ENCODE measurements at regions not wholly inside any gene's neighbourhood (a gene's known extent, or its start where the extent isn't known, plus 50 kb on each side); places are given as distances from the start of the nearest gene placed in this dataset.

DNA sequence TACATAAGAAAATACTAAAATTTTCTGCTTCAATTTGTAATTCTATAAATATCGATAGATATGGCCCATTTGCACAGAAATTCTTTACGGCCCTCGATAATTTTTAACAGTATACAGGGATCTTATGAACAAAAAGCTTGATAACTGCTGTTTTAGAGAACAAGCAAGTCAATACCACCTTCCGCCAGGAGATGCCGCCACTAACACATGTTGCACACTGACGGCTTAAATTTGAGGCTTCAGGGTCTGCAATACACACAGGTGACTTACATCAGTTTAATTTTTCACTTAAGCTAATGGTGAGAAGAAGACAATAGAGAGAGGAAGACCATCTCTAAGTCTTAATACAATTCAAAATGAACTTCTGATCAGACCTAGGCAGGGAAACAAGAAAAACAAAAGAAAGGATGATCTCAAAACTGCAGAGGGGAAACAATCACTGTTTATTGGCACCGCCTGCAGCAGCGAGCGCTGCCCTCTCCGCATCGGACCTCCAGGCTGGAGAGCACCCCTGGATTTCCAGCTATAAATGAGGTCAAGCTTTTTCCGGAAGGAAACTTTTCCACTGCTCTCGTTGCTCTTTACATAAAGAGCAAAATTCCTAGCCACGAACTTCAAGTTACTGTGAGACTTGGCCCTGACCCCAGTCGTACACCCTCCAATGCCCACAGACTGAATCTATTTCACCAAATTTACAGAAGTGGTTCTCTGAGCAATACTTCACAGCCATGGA, 53.9 kb downstream of the OTOR start:
- Histone ChIP-seq H3K27ac (ENCODE audit: low read depth, low read length) (no peak overlapping the region), H3K4me1 (ENCODE audit: control insufficient read depth, insufficient read depth, low read length) (no peaks in the 10 kb centered on the region), H3K9me3 (ENCODE audit: control insufficient read depth, insufficient read depth, low read length) (no peaks in the 10 kb centered on the region), H3K9ac (ENCODE audit: low read depth, low read length) (no peak overlapping the region), H3K27me3 (ENCODE audit: control insufficient read depth, insufficient read depth, low read length) (no peaks in the 10 kb centered on the region), H3K36me3 (ENCODE audit: control insufficient read depth, insufficient read depth, low read length) (no peaks in the 10 kb centered on the region), H3K4me3 (ENCODE audit: low read depth, low read length) (no peak overlapping the region)

DNA sequence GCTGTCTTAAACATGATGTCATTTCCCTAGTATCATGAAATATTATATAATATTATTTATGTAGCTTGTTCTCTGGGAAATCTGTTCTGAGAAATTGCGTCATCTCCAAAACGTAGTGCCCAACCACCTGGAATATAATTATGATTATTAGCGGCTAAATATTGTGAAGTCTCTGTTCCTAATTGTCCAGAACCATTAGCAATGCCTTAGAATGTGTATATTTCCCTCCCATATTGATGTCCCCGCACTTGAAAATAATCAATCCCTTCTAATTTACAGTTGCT, 54.4 kb downstream of the OTOR start:
- Histone ChIP-seq H3K9ac (ENCODE audit: low read depth, low read length) (no peak overlapping the region), H3K4me1 (ENCODE audit: control insufficient read depth, insufficient read depth, low read length) (no peaks in the 10 kb centered on the region), H3K9me3 (ENCODE audit: control insufficient read depth, insufficient read depth, low read length) (no peaks in the 10 kb centered on the region), H3K27ac (ENCODE audit: low read depth, low read length) (no peak overlapping the region), H3K4me3 (ENCODE audit: low read depth, low read length) (no peak overlapping the region), H3K27me3 (ENCODE audit: control insufficient read depth, insufficient read depth, low read length) (no peaks in the 10 kb centered on the region), H3K36me3 (ENCODE audit: control insufficient read depth, insufficient read depth, low read length) (no peaks in the 10 kb centered on the region)

DNA sequence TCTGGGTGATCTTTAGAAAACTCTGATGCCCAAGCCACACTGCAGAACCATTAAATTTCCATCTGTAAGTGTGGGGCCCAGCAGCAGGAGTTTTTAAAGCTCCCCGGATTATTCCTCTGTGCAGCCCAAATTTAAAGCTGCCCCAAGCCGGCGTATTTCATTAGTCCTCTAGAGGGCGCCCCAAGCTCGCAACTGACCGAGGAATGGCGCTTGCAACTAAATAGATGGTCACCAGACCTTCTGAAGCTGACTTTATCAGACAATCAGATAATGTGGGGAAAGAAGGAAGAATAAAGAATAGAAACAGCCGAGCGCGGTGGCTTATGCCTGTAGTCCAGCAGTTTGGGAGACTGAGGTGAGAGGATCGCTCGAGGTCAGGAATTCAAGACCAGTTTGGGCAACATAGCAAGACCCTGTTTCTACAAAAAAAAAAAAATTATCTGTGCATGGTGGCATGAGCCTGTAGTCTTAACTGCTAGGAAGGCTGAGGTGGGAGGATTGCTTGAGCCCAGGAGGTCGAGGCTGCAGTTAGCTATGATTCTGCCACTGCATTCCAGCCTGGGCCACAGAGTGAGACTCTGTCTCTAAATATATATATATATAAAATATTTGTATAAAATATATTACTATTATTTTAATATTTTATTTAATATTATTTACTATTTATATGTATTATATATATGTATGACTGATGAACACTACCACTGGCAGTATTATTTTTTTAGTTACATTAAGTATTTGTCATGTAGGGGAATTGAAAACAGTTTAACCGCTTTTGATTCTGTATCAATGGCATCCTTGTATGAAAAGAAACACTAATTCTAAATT, 56.0 kb downstream of the OTOR start:
- H3K36me3 ChIP-seq (ENCODE audit: control insufficient read depth, insufficient read depth, low read length), result no peaks in the 10 kb centered on the region
- H3K27ac ChIP-seq (ENCODE audit: low read depth, low read length), result no peak overlapping the region
- no peaks in the 10 kb centered on the region for H3K27me3 ChIP-seq (ENCODE audit: control insufficient read depth, insufficient read depth, low read length)
- no peak overlapping the region for H3K9ac ChIP-seq (ENCODE audit: low read depth, low read length)
- H3K9me3 ChIP-seq (ENCODE audit: control insufficient read depth, insufficient read depth, low read length), result no peaks in the 10 kb centered on the region
- no peak overlapping the region for H3K4me3 ChIP-seq (ENCODE audit: low read depth, low read length)
- no peaks in the 10 kb centered on the region for H3K4me1 ChIP-seq (ENCODE audit: control insufficient read depth, insufficient read depth, low read length)

DNA sequence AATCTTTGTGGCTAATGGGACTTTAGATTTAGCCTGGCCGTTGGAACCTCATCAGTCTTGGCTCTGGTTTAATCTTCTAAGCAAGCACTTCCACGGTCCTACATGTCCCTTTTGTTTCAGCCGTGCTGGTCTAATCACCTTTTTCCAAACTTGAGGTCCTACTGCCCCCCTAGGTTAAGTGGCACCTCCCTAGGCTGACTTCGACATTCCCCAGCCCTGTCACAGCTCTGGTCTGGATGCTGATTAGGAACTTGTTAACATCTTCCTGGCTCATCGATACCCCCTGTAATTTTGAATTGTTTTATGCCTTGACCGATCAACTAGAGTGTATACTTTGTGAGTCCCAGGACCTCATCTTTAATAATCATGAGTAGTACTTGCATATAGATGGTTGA, 56.6 kb downstream of the OTOR start:
- H3K4me1 ChIP-seq (ENCODE audit: control insufficient read depth, insufficient read depth, low read length), result no peaks in the 10 kb centered on the region
- no peaks in the 10 kb centered on the region for H3K36me3 ChIP-seq (ENCODE audit: control insufficient read depth, insufficient read depth, low read length)
- H3K27me3 ChIP-seq (ENCODE audit: control insufficient read depth, insufficient read depth, low read length), result no peaks in the 10 kb centered on the region
- H3K9ac ChIP-seq (ENCODE audit: low read depth, low read length), result no peak overlapping the region
- no peak overlapping the region for H3K4me3 ChIP-seq (ENCODE audit: low read depth, low read length)
- H3K27ac ChIP-seq (ENCODE audit: low read depth, low read length), result no peak overlapping the region
- no peaks in the 10 kb centered on the region for H3K9me3 ChIP-seq (ENCODE audit: control insufficient read depth, insufficient read depth, low read length)

DNA sequence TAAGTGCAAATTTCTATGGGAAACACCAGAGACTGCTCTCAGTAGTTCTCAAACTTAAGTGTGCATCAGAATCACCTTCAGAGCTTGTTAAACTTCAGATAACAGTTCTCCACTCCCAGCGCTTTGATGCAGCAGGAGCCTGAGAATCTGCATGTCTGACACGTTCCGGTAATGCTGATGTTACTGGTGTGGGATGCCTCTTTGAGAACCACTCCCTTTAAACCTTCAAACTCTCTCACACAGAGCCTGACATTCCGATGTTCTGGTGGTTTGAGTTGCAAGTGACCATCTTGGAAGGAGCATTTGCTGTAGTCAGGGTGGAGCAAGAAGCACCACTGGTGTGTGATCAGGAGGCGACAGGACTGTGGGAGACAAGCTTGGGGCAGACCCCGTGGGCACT, 57.9 kb downstream of the OTOR start:
- Histone ChIP-seq H3K4me3 (ENCODE audit: low read depth, low read length) (no peak overlapping the region), H3K9me3 (ENCODE audit: control insufficient read depth, insufficient read depth, low read length) (no peaks in the 10 kb centered on the region), H3K27ac (ENCODE audit: low read depth, low read length) (no peak overlapping the region), H3K4me1 (ENCODE audit: control insufficient read depth, insufficient read depth, low read length) (no peaks in the 10 kb centered on the region), H3K27me3 (ENCODE audit: control insufficient read depth, insufficient read depth, low read length) (no peaks in the 10 kb centered on the region), H3K9ac (ENCODE audit: low read depth, low read length) (no peak overlapping the region), H3K36me3 (ENCODE audit: control insufficient read depth, insufficient read depth, low read length) (no peaks in the 10 kb centered on the region)

DNA sequence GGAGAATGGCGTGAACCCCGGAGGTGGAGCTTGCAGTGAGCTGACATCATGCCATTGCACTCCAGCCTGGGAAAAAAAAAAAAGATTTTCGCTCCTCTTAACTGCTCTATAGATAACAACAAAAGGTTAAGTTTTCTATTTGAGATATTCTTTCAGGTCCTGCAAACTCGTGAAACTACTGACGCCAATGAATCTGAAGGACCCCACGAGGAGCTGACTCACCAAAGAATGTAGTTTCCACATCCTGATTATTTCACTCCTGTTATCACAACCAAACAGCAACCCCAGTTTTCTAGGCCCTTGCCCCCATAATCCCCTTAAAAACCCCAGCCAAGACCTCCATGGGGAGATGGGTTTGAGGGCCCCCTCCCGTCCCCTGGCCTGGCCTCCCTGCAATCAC, 58.7 kb downstream of the OTOR start:
- Histone ChIP-seq H3K4me1 (ENCODE audit: control insufficient read depth, insufficient read depth, low read length) (no peaks in the 10 kb centered on the region), H3K9ac (ENCODE audit: low read depth, low read length) (no peak overlapping the region), H3K36me3 (ENCODE audit: control insufficient read depth, insufficient read depth, low read length) (no peaks in the 10 kb centered on the region), H3K4me3 (ENCODE audit: low read depth, low read length) (no peak overlapping the region), H3K27ac (ENCODE audit: low read depth, low read length) (no peak overlapping the region), H3K9me3 (ENCODE audit: control insufficient read depth, insufficient read depth, low read length) (no peaks in the 10 kb centered on the region), H3K27me3 (ENCODE audit: control insufficient read depth, insufficient read depth, low read length) (no peaks in the 10 kb centered on the region)

DNA sequence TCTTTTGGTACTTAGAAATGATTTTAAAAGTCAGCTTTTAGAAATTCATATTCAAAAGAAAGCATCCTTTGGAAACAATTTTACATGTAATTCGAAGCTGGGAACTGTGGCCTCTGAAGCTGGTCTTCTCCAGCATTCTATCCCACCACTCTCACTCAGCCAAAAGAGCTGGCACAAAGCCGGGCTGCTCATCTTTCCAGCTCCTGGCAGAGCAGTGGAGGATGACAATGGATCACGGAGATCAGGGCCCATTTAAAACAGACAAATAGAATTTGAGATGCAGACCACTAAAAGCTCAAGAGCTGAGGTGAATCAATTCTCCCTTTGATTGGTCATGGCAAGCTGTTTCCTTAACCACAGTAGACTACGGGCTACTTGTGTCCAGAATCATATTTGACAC, 60.6 kb downstream of the OTOR start:
- Histone ChIP-seq H3K4me1 (ENCODE audit: control insufficient read depth, insufficient read depth, low read length) (no peaks in the 10 kb centered on the region), H3K9ac (ENCODE audit: low read depth, low read length) (no peak overlapping the region), H3K9me3 (ENCODE audit: control insufficient read depth, insufficient read depth, low read length) (no peaks in the 10 kb centered on the region), H3K4me3 (ENCODE audit: low read depth, low read length) (no peak overlapping the region), H3K36me3 (ENCODE audit: control insufficient read depth, insufficient read depth, low read length) (no peaks in the 10 kb centered on the region), H3K27ac (ENCODE audit: low read depth, low read length) (no peak overlapping the region), H3K27me3 (ENCODE audit: control insufficient read depth, insufficient read depth, low read length) (no peaks in the 10 kb centered on the region)

DNA sequence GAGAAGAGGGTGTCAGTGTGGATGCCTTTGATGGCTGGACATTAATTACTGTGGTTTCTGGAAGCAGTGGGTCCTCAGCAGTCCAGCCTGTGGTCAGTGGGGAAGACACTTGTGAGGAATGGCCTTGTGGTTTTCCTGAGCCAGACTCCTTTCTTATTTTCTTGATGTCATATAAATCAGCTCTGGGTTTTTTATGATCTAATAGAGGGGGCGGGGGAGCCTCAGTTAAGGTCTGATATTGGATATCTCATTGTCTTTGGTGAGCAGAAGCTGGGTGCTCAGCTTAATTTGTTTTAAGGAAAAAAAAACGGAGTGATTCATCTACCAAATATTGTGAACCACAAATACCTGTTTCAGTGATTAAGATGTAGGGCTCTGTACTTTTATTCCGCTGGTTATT, 62.1 kb downstream of the OTOR start:
- no peaks in the 10 kb centered on the region for H3K27me3 ChIP-seq (ENCODE audit: control insufficient read depth, insufficient read depth, low read length)
- no peak overlapping the region for H3K9ac ChIP-seq (ENCODE audit: low read depth, low read length)
- H3K4me1 ChIP-seq (ENCODE audit: control insufficient read depth, insufficient read depth, low read length), result 0 out of 2 replicates have a peak, but pooled peaks cover under 1% of the 10 kb centered on the region
- H3K27ac ChIP-seq (ENCODE audit: low read depth, low read length), result no peak overlapping the region
- no peaks in the 10 kb centered on the region for H3K9me3 ChIP-seq (ENCODE audit: control insufficient read depth, insufficient read depth, low read length)
- H3K4me3 ChIP-seq (ENCODE audit: low read depth, low read length), result no peak overlapping the region
- no peaks in the 10 kb centered on the region for H3K36me3 ChIP-seq (ENCODE audit: control insufficient read depth, insufficient read depth, low read length)

DNA sequence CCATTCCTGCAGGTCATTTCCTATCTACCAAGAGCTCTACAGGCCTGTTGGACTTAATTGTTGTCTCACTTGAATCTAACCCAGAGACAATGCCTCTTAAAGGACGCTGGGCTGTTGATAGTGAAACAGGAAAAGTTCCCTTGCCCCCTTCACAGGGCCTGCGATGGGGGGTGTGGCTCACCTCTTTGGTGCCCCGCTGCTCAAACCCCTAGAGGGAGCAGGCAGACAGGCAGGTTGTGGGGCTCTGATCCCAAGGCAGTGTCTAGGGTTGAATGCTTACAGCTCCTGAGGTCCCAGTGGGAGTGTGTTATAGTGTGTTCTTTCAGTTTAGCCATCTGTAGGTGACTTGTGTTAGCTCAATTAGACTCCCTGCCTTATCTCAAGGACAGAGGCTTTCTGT, 68.0 kb downstream of the OTOR start:
- no peaks in the 10 kb centered on the region for H3K9me3 ChIP-seq (ENCODE audit: control insufficient read depth, insufficient read depth, low read length)
- H3K27me3 ChIP-seq (ENCODE audit: control insufficient read depth, insufficient read depth, low read length), result no peaks in the 10 kb centered on the region
- H3K4me3 ChIP-seq (ENCODE audit: low read depth, low read length), result no peak overlapping the region
- no peak overlapping the region for H3K27ac ChIP-seq (ENCODE audit: low read depth, low read length)
- peaks cover 13% of the 10 kb centered on the region for H3K4me1 ChIP-seq (ENCODE audit: control insufficient read depth, insufficient read depth, low read length)
- no peaks in the 10 kb centered on the region for H3K36me3 ChIP-seq (ENCODE audit: control insufficient read depth, insufficient read depth, low read length)
- H3K9ac ChIP-seq (ENCODE audit: low read depth, low read length), result no peak overlapping the region

DNA sequence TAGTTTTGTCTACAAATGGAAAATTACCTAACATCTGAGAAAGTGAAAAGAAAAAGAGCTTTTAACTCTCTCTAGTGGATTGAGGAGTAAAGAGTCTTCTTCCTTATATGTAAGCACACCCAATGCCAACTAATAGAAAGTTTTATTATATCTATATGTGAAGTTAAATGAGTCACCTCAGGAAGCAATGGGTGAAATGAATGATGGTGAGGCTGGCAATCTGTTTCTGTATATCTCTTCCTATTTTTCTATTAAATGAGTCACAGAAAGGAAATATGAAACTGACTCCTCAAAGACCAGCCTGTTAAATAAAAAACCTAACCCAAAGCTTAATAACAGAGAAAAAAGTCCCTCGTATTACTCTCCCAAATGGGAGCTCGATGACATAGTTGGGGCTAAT, 71.3 kb downstream of the OTOR start:
- Histone ChIP-seq H3K36me3 (ENCODE audit: control insufficient read depth, insufficient read depth, low read length) (no peaks in the 10 kb centered on the region), H3K4me3 (ENCODE audit: low read depth, low read length) (no peak overlapping the region), H3K9ac (ENCODE audit: low read depth, low read length) (no peak overlapping the region), H3K9me3 (ENCODE audit: control insufficient read depth, insufficient read depth, low read length) (0 out of 2 replicates have a peak, but pooled peaks cover 3% of the 10 kb centered on the region), H3K27ac (ENCODE audit: low read depth, low read length) (no peak overlapping the region), H3K27me3 (ENCODE audit: control insufficient read depth, insufficient read depth, low read length) (no peaks in the 10 kb centered on the region), H3K4me1 (ENCODE audit: control insufficient read depth, insufficient read depth, low read length) (peaks cover 13% of the 10 kb centered on the region)

DNA sequence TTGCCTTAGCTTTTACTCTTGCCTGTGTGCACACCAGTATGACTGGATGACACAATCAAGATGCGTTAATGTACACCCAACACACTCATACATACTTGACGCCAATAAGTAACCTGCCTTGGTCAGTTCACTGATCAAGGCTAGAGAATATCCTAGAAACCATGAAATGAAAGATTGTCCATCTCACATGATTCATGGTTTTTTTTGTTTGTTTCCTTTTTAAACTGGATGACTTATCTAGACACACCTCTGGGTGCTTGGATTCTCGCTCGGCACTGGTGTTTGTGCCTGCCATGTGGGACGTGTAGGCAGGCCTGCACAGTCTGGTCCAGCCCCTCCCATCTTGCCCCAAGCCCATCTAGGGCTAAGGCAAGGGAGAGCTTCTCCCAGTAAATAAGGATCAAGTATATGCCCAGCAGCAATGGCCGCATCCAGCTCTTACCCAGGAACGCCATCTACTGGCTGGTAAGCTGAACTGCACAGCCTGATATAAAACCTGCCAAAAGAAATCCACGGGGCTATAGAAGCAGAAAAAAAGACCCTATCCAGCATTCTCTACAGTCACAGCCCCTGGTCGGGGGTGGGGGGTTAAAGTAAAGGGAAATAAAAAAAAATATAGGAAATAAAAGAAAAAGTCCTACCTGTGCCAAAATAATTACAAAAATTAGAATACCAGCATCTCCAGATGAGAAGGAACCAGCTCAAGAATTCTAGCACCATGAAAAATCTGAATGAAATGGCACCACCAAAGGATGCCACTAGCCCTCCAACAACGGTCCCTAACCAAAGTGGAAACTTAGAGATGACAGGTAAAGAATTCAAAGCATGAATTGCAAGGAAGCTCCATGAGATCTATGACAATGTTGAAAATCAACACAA, 73.3 kb downstream of the OTOR start:
- Histone ChIP-seq H3K27ac (ENCODE audit: low read depth, low read length) (no peak overlapping the region), H3K36me3 (ENCODE audit: control insufficient read depth, insufficient read depth, low read length) (no peaks in the 10 kb centered on the region), H3K9me3 (ENCODE audit: control insufficient read depth, insufficient read depth, low read length) (0 out of 2 replicates have a peak, but pooled peaks cover 3% of the 10 kb centered on the region), H3K27me3 (ENCODE audit: control insufficient read depth, insufficient read depth, low read length) (no peaks in the 10 kb centered on the region), H3K4me3 (ENCODE audit: low read depth, low read length) (no peak overlapping the region), H3K9ac (ENCODE audit: low read depth, low read length) (no peak overlapping the region), H3K4me1 (ENCODE audit: control insufficient read depth, insufficient read depth, low read length) (peaks cover 2% of the 10 kb centered on the region; the same call in 1 of the 2 replicates)
